Body of pancreas (tissue), 4 donors: ENCODE measurements at regions not wholly inside any gene's neighbourhood (a gene's known extent, or its start where the extent isn't known, plus 50 kb on each side); places are given as distances from the start of the nearest gene placed in this dataset.
"Not testable (repeated sequence)": the region's sequence is repeated elsewhere in the genome, so short reads cannot be mapped to it uniquely, and the experiment has no call there.

Source experiments
- CTCF ChIP-seq, 7 experiments: fragments of 450-650 bp in 4 of 7; fragments of 200-600 bp in 3 of 7; sonication (generic) in 3 of 7; IDR thresholded peaks; one replicate each; pipeline ENCODE4 v1.5.1; 2016 to 2019; ENCODE audit warnings: antibody characterized with exemption in 7 of 7
- POLR2A ChIP-seq, 3 donors: fragments of 450-650 bp; IDR thresholded peaks; one replicate each; pipeline ENCODE4 v1.6.1; 2016; ENCODE audit warnings: antibody characterized with exemption in 3 of 3, mild to moderate bottlenecking in 2 of 3

GRCh38 chr7:128614812-128615211 lies 57.3 kb upstream of the GARIN1A start:
- TF ChIP-seq CTCF, POLR2A (IDR thresholded peaks at IDR 0.05): not testable (repeated sequence)
